HFFc6 (cell line): ENCODE measurements at regions not wholly inside any gene's neighbourhood (a gene's known extent, or its start where the extent isn't known, plus 50 kb on each side); places are given as distances from the start of the nearest gene placed in this dataset.

Experiments used
- DNase-seq: peaks from one replicate; pipeline ENCODE4 v3.0.0-alpha.2; 2018
- H3K27ac Mint-ChIP-seq: 2 replicates; pipeline ENCODE4 v1.8.0; 2020; ENCODE audit warnings: mild to moderate bottlenecking, mixed read lengths
- H3K27me3 Mint-ChIP-seq: 2 replicates; pipeline ENCODE4 v1.8.0; 2021; ENCODE audit warnings: mild to moderate bottlenecking, moderate library complexity, mixed read lengths; ENCODE audit not compliant: insufficient read depth
- H3K36me3 Mint-ChIP-seq: 2 replicates; pipeline ENCODE4 v1.8.0; 2021; ENCODE audit warnings: low read depth, mixed read lengths
- H3K4me1 Mint-ChIP-seq: 2 replicates; pipeline ENCODE4 v1.8.0; 2020; ENCODE audit warnings: low read depth, mixed read lengths
- H3K4me3 Mint-ChIP-seq: 2 replicates; pipeline ENCODE4 v1.8.0; 2020; ENCODE audit warnings: mild to moderate bottlenecking, moderate library complexity, mixed read lengths
- H3K9me3 Mint-ChIP-seq: 2 replicates; pipeline ENCODE4 v1.8.0; 2020; ENCODE audit warnings: mild to moderate bottlenecking, mixed read lengths
- TF ChIP-seq, protein P1 (sequence below): fragments of 200-600 bp; sonication (generic); IDR thresholded peaks from 2 replicates; pipeline ENCODE4 v1.5.0; 2021; ENCODE audit warnings: antibody characterized with exemption, mild to moderate bottlenecking

DNA sequence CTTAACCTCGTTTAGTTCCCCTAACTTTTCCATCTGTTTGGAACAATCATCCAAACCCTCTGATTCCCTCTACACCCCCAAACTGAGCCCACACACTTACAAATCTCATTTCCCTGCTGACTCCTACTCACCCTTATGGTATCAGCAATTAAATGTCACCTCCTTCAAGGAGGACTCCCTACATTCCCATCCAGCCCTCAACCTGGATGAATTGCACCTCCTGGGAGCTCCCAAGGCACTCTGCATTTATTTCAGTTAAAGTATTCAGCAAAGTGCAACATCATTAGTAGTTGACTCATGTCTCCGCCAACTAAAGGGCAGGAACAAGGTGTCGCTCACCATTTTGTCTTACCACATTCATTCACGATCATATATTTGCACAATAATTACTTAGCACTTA lies 353.5 kb downstream of the TMEM114 start:
- no peaks in the 10 kb centered on the region for H3K36me3 Mint-ChIP-seq
- H3K9me3 Mint-ChIP-seq = peaks cover 59% of the 10 kb centered on the region
- TF ChIP-seq, protein P1, sequence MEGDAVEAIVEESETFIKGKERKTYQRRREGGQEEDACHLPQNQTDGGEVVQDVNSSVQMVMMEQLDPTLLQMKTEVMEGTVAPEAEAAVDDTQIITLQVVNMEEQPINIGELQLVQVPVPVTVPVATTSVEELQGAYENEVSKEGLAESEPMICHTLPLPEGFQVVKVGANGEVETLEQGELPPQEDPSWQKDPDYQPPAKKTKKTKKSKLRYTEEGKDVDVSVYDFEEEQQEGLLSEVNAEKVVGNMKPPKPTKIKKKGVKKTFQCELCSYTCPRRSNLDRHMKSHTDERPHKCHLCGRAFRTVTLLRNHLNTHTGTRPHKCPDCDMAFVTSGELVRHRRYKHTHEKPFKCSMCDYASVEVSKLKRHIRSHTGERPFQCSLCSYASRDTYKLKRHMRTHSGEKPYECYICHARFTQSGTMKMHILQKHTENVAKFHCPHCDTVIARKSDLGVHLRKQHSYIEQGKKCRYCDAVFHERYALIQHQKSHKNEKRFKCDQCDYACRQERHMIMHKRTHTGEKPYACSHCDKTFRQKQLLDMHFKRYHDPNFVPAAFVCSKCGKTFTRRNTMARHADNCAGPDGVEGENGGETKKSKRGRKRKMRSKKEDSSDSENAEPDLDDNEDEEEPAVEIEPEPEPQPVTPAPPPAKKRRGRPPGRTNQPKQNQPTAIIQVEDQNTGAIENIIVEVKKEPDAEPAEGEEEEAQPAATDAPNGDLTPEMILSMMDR = no peak
- H3K4me1 Mint-ChIP-seq = no peaks in the 10 kb centered on the region
- no peaks in the 10 kb centered on the region for H3K27me3 Mint-ChIP-seq
- H3K4me3 Mint-ChIP-seq = no peak overlapping the region
- no peak overlapping the region for H3K27ac Mint-ChIP-seq
- DNase-seq = no peak

DNA sequence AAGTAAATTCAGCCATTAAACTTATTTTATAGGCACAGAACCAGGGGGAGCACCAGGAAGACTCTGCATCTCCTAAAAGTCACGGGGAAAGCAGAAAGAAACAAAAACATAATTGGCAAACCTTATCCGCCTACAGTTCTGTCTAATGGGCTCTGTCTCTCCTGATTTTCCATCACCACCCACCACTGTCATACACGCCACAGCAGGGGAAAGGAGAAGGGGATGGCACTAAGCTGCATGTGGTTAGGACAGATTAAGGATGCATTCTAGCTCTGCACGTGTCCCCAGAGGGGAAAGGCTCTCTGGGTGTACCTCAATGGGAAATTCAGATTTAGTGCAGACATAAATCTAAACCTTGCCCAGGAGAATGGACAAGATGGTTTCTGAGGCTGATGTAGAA lies 359.8 kb downstream of the TMEM114 start:
- Mint-ChIP-seq H3K4me3 (no peak overlapping the region), H3K36me3 (peaks cover 15% of the 10 kb centered on the region; the same call in 1 of the 2 replicates), H3K27ac (no peak overlapping the region), H3K9me3 (peaks cover 66% of the 10 kb centered on the region), H3K4me1 (no peaks in the 10 kb centered on the region), H3K27me3 (no peaks in the 10 kb centered on the region)
- DNase-seq = no peak
- TF ChIP-seq, protein P1 = no peak

DNA sequence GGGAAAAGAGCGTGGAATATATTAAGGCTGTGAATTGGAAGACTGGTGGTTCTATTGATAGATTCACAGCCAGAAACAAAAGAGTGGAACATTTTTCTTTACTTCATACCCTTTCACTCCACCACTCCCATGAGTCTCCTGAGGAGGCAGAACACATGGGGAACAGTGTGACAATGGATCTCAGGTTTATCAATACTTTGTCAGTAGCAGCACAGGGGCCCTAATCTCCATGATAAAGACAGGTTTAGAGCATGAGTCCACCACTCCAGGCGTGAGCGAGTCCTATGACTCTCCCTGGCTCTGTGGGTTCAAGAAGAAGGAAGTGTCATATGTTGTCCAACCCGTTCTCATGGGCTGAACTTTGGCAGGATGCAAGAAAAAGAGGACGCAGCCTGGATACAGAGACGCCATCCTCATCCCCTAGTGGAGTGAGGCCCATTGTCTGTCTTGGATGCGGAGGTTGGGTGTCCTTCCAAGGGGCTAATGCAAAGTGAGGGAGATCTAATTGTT lies 361.2 kb downstream of the TMEM114 start:
- peaks cover 15% of the 10 kb centered on the region; the same call in 1 of the 2 replicates for H3K36me3 Mint-ChIP-seq
- no peak overlapping the region for H3K4me3 Mint-ChIP-seq
- no peaks in the 10 kb centered on the region for H3K4me1 Mint-ChIP-seq
- TF ChIP-seq, protein P1 = no peak
- H3K27ac Mint-ChIP-seq = no peak overlapping the region
- peaks cover 72% of the 10 kb centered on the region for H3K9me3 Mint-ChIP-seq
- no peaks in the 10 kb centered on the region for H3K27me3 Mint-ChIP-seq
- DNase-seq = no peak

DNA sequence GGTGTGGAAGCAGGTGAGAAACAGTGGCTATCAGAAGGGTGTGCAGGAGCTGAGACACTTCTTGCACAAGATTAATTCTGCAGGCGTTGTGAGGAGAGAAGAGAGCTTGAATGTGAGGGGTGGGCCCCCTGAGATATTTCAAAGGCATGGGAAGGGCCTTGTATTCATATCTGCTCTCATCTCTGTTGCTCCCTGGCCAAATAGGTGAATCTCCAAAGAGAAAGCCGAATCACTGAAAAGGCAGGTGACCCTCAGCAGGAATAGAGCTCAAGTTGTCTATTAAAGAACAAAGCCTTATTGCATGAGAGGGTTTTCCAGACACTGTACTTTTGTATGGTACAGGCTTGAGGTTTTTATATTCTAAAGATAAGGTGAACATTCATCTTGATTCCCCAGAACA lies 373.1 kb downstream of the TMEM114 start:
- H3K27me3 Mint-ChIP-seq = no peaks in the 10 kb centered on the region
- H3K36me3 Mint-ChIP-seq = no peaks in the 10 kb centered on the region
- DNase-seq = no peak
- no peak overlapping the region for H3K4me3 Mint-ChIP-seq
- H3K4me1 Mint-ChIP-seq = no peaks in the 10 kb centered on the region
- TF ChIP-seq, protein P1 = no peak
- H3K27ac Mint-ChIP-seq = no peak overlapping the region
- peaks cover 67% of the 10 kb centered on the region for H3K9me3 Mint-ChIP-seq

DNA sequence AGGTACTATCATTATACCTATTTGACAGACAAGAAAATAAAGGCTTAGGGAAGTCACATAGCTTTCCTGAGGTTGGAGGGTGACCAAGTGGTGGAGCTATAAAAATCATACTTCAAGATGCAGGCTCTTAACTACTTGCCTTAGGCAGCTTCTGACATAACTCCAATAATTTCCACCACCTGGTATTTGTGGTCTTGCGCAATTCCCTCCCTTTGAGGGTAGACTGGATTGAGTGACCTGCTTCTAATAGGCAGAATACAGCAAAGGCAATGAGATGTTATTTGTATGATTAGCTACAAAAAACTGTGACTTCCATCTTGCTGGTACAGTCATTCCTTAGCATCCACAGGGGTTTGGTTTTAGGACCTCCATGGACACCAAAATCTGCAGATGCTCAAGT lies 385.5 kb downstream of the TMEM114 start:
- Mint-ChIP-seq H3K9me3 (peaks cover 54% of the 10 kb centered on the region), H3K27me3 (no peaks in the 10 kb centered on the region), H3K27ac (no peak overlapping the region), H3K4me1 (no peaks in the 10 kb centered on the region), H3K4me3 (no peak overlapping the region), H3K36me3 (no peaks in the 10 kb centered on the region; the same call in 1 of the 2 replicates)
- TF ChIP-seq, protein P1 = no peak
- no peak for DNase-seq

DNA sequence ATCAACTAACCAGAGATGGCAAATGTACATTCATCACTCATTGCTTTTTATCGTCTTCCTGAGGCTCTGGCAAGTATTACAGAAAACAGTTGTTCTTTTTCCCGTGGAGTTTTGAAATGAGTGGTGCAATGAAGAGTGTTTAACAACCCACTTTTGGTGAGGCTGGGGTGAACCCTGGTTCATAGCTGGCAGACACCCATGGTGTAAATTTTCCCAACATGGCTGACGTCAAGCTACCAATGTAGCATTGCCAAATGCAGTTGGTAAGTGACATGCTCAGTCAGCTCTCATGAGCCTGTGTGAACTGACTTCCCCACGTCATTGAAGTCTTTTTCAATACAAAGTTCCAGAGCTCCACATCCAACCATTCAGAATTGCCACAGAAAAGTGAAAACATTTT lies 386.2 kb downstream of the TMEM114 start:
- H3K27me3 Mint-ChIP-seq = no peaks in the 10 kb centered on the region
- no peak for DNase-seq
- no peak overlapping the region for H3K27ac Mint-ChIP-seq
- no peaks in the 10 kb centered on the region; the same call in 1 of the 2 replicates for H3K36me3 Mint-ChIP-seq
- H3K9me3 Mint-ChIP-seq = peaks cover 55% of the 10 kb centered on the region
- H3K4me1 Mint-ChIP-seq = no peaks in the 10 kb centered on the region
- H3K4me3 Mint-ChIP-seq = no peak overlapping the region
- TF ChIP-seq, protein P1 = no peak
